ENCODE measurements at regions not wholly inside any gene's neighbourhood (a gene's known extent, or its start where the extent isn't known, plus 50 kb on each side); places are given as distances from the start of the nearest gene placed in this dataset.

DNA sequence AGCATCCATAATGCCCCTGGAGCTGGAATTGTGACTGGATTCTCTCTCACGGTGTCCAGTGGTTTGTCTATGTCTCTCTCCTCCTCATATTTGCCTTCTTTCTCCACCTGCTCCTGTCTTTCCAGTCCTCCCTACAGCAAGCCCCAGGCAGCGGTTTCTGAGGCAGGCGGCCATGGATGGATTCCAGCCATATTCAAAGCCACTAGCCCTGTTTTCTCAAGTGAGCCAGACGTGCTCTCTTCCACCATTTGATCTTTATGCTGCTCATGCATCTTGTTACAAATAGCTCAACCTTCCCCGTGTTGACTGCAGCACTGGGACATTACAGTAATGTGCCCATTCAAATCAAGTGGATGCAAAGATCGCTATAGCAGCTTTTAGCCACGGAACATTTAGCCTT lies 387.2 kb upstream of the PODXL start:
- TF ChIP-seq CTCF (IDR thresholded peaks at IDR 0.05; ENCODE audit: extremely low read depth in 1 of 2, insufficient read depth in 1 of 2, low read depth in 1 of 2, low read length in 2 of 2) (no peak), EZH2 (IDR thresholded peaks at IDR 0.05; ENCODE audit: borderline replicate concordance, low read depth, low read length, severe bottlenecking) (no peak), POLR2A (IDR thresholded peaks at IDR 0.05; ENCODE audit: low read depth, low read length) (no peak), POLR2AphosphoS5 (IDR thresholded peaks at IDR 0.05; ENCODE audit: insufficient read depth, low read depth, low read length) (no peak), MAX (IDR thresholded peaks at IDR 0.05; ENCODE audit: insufficient read depth, insufficient read length) (no peak), JUN (IDR thresholded peaks at IDR 0.05; ENCODE audit: borderline replicate concordance, insufficient read depth, insufficient read length, low read depth) (no peak), FOS (IDR thresholded peaks at IDR 0.05; ENCODE audit: borderline replicate concordance, insufficient read depth, low read length) (no peak)
